ENCODE measurements at regions not wholly inside any gene's neighbourhood (a gene's known extent, or its start where the extent isn't known, plus 50 kb on each side); places are given as distances from the start of the nearest gene placed in this dataset.

DNA sequence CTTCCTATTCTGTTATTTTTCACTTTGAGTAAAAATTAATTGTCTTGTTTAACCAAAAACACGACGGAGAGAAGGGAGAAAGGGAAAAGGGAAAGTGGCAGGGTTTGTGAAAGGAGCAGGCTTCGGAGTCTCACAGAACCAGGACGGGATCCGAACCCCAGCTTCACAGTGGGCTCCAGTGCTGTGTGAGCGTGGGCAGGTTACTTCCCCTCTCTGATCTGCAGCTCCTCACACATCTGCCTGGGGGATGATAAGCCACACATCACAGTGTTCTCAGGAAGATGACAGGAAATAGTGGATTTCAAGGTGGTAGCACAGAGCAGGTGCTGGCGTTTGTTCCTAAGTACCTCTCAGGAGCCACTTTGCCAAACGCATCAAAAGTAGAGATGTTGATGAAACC is 94.2 kb upstream of the GPR26 start (continued):
- TF ChIP-seq MZF1 (tag by site-specific recombination; IDR thresholded peaks at IDR 0.05; ENCODE audit: borderline replicate concordance) (no peak), HOXA7 (CRISPR knock-in tag; IDR thresholded peaks at IDR 0.05; ENCODE audit: borderline replicate concordance) (no peak), ZSCAN23 (tag by site-specific recombination; IDR thresholded peaks at IDR 0.05) (no peak), ZNF530 (tag by site-specific recombination; IDR thresholded peaks at IDR 0.05; ENCODE audit: low read depth) (no peak), IKZF3 (tag by site-specific recombination; IDR thresholded peaks at IDR 0.05) (no peak), ZNF23 (tag by site-specific recombination; IDR thresholded peaks at IDR 0.05; ENCODE audit: borderline replicate concordance) (no peak), OVOL3 (tag by site-specific recombination; IDR thresholded peaks at IDR 0.05) (no peak), ZNF621 (tag by site-specific recombination; IDR thresholded peaks at IDR 0.05) (no peak), ZFP37 (tag by site-specific recombination; IDR thresholded peaks at IDR 0.05) (no peak), SETDB1 (IDR thresholded peaks at IDR 0.05; ENCODE audit: insufficient read length, low read length) (no peak), ZBTB21 (tag by site-specific recombination; IDR thresholded peaks at IDR 0.05) (no peak), GLI4 (tag by site-specific recombination; IDR thresholded peaks at IDR 0.05) (no peak), HOXC10 (CRISPR knock-in tag; IDR thresholded peaks at IDR 0.05) (no peak), ZNF239 (tag by site-specific recombination; IDR thresholded peaks at IDR 0.05) (no peak), ZNF843 (tag by site-specific recombination; IDR thresholded peaks at IDR 0.05) (no peak)
- TF ChIP-seq, protein P1, sequence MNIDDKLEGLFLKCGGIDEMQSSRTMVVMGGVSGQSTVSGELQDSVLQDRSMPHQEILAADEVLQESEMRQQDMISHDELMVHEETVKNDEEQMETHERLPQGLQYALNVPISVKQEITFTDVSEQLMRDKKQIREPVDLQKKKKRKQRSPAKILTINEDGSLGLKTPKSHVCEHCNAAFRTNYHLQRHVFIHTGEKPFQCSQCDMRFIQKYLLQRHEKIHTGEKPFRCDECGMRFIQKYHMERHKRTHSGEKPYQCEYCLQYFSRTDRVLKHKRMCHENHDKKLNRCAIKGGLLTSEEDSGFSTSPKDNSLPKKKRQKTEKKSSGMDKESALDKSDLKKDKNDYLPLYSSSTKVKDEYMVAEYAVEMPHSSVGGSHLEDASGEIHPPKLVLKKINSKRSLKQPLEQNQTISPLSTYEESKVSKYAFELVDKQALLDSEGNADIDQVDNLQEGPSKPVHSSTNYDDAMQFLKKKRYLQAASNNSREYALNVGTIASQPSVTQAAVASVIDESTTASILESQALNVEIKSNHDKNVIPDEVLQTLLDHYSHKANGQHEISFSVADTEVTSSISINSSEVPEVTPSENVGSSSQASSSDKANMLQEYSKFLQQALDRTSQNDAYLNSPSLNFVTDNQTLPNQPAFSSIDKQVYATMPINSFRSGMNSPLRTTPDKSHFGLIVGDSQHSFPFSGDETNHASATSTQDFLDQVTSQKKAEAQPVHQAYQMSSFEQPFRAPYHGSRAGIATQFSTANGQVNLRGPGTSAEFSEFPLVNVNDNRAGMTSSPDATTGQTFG (tag by site-specific recombination; IDR thresholded peaks at IDR 0.05; ENCODE audit: borderline replicate concordance), result no peak
- TF ChIP-seq, protein P2, sequence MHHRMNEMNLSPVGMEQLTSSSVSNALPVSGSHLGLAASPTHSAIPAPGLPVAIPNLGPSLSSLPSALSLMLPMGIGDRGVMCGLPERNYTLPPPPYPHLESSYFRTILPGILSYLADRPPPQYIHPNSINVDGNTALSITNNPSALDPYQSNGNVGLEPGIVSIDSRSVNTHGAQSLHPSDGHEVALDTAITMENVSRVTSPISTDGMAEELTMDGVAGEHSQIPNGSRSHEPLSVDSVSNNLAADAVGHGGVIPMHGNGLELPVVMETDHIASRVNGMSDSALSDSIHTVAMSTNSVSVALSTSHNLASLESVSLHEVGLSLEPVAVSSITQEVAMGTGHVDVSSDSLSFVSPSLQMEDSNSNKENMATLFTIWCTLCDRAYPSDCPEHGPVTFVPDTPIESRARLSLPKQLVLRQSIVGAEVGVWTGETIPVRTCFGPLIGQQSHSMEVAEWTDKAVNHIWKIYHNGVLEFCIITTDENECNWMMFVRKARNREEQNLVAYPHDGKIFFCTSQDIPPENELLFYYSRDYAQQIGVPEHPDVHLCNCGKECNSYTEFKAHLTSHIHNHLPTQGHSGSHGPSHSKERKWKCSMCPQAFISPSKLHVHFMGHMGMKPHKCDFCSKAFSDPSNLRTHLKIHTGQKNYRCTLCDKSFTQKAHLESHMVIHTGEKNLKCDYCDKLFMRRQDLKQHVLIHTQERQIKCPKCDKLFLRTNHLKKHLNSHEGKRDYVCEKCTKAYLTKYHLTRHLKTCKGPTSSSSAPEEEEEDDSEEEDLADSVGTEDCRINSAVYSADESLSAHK (tag by site-specific recombination; IDR thresholded peaks at IDR 0.05), result no peak

DNA sequence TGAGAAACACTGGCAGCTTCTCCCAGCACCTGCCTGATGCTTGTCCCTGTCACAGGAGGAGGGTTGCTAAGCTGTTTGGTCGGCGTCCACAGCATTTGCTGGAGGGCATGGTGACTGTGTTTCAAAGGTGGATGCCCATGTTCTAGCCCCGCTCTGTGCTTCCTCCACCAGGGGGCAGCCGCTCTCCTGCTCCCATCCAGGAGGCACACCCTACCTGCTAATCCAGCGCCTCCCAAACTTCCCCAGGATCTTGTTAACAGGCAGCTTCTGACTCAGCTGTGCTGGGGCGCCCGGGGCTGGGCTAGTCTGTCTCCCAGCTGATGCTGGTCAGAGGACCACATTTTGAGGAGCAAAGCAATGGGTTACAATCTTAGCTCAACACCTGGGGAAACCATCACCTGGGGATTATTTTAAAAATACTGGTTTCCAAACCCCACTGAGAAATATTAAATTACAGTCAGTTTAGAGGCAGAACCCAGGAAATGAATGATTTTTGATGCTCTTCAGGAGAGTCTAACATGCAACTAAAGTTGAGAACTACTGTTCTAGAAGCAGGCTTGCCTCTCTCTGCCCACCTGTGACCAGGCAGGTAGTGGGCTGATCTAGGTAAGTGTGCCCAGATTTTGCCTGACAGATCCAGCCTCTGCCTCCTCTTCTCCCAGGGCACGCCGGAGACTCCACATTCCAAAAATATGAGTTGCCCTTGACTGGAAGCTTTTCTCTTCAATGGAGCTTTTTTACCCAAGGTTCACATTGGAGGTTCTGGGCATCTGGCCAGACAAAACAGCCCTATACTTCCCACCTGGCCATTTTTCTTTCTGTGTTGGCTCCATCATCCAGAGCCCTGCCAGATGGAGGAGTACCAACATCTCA is 92.7 kb upstream of the GPR26 start:
- Histone ChIP-seq H3K27ac (ENCODE audit: extremely low read depth, low read depth, low read length) (no peak overlapping the region), H3K4me3 (ENCODE audit: low read depth, low read length) (no peak overlapping the region), H3K4me1 (ENCODE audit: control insufficient read depth, insufficient read depth, low read length) (0 out of 2 replicates have a peak, but pooled peaks cover 2% of the 10 kb centered on the region), H3K36me3 (ENCODE audit: control insufficient read depth in 2 of 2, insufficient read depth in 1 of 2, low read length in 2 of 2) (no peaks in the 10 kb centered on the region), H3K9me3 (ENCODE audit: control insufficient read depth, insufficient read depth, low read depth, low read length) (no peaks in the 10 kb centered on the region)
- ChIA-PET POLR2A (interaction anchor here (1.3 kb wide), 1 partner anchor 419 kb away, joined by 3 read pairs; the partner anchor contains the start of gene BUB3), CTCF (interaction anchor here (0.5 to 3.4 kb wide), 38 partner anchors 8 to 1875 kb away, joined by 3 to 27 read pairs (median 3); no protein-coding TSS in a partner anchor)
- TF ChIP-seq IKZF3 (tag by site-specific recombination; IDR thresholded peaks at IDR 0.05), result peak; percentile 40; the same call in 1 of the 2 replicates
- peak; percentile 28; the same call in 1 of the 2 replicates for TF ChIP-seq SP7 (tag by site-specific recombination; IDR thresholded peaks at IDR 0.05)
- peak; percentile 54; the same call in 1 of the 2 replicates for TF ChIP-seq KLF8 (tag by site-specific recombination; IDR thresholded peaks at IDR 0.05)
- TF ChIP-seq ZNF654 (tag by site-specific recombination; IDR thresholded peaks at IDR 0.05; ENCODE audit: low read depth), result peak; percentile 60
- 0 out of 2 replicates have a peak, but pooled peaks have one; percentile 14 for TF ChIP-seq ZBTB8A (tag by site-specific recombination; IDR thresholded peaks at IDR 0.05)
- TF ChIP-seq ZNF274 (IDR thresholded peaks at IDR 0.05; ENCODE audit: low read length), result no peak
- TF ChIP-seq ZNF274 (tag by site-specific recombination; IDR thresholded peaks at IDR 0.05; ENCODE audit: borderline replicate concordance), result no peak
- TF ChIP-seq, protein P3, sequence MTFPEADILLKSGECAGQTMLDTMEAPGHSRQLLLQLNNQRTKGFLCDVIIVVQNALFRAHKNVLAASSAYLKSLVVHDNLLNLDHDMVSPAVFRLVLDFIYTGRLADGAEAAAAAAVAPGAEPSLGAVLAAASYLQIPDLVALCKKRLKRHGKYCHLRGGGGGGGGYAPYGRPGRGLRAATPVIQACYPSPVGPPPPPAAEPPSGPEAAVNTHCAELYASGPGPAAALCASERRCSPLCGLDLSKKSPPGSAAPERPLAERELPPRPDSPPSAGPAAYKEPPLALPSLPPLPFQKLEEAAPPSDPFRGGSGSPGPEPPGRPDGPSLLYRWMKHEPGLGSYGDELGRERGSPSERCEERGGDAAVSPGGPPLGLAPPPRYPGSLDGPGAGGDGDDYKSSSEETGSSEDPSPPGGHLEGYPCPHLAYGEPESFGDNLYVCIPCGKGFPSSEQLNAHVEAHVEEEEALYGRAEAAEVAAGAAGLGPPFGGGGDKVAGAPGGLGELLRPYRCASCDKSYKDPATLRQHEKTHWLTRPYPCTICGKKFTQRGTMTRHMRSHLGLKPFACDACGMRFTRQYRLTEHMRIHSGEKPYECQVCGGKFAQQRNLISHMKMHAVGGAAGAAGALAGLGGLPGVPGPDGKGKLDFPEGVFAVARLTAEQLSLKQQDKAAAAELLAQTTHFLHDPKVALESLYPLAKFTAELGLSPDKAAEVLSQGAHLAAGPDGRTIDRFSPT (tag by site-specific recombination; IDR thresholded peaks at IDR 0.05), result 0 out of 2 replicates have a peak, but pooled peaks have one; percentile 23
- TF ChIP-seq ZNF394 (tag by site-specific recombination; IDR thresholded peaks at IDR 0.05; ENCODE audit: borderline replicate concordance), result 0 out of 2 replicates have a peak, but pooled peaks have one; percentile 34
- peak; percentile 38; the same call in 1 of the 2 replicates for TF ChIP-seq ZNF600 (tag by site-specific recombination; IDR thresholded peaks at IDR 0.05)
- TF ChIP-seq SP3 (tag by site-specific recombination; IDR thresholded peaks at IDR 0.05), result 0 out of 2 replicates have a peak, but pooled peaks have one; percentile 22
- TF ChIP-seq EGR2 (tag by site-specific recombination; IDR thresholded peaks at IDR 0.05; ENCODE audit: low read depth), result no peak
- TF ChIP-seq TCF7L2 (IDR thresholded peaks at IDR 0.05; ENCODE audit: borderline replicate concordance, low read depth, low read length), result no peak
- no peak for TF ChIP-seq ZNF121 (tag by site-specific recombination; IDR thresholded peaks at IDR 0.05)
- peak; percentile 41; the same call in 1 of the 2 replicates for TF ChIP-seq ZNF561 (tag by site-specific recombination; IDR thresholded peaks at IDR 0.05; ENCODE audit: borderline replicate concordance)

All from HEK293 (cell line).